ENCODE measurements at regions not wholly inside any gene's neighbourhood (a gene's known extent, or its start where the extent isn't known, plus 50 kb on each side); places are given as distances from the start of the nearest gene placed in this dataset.

DNA sequence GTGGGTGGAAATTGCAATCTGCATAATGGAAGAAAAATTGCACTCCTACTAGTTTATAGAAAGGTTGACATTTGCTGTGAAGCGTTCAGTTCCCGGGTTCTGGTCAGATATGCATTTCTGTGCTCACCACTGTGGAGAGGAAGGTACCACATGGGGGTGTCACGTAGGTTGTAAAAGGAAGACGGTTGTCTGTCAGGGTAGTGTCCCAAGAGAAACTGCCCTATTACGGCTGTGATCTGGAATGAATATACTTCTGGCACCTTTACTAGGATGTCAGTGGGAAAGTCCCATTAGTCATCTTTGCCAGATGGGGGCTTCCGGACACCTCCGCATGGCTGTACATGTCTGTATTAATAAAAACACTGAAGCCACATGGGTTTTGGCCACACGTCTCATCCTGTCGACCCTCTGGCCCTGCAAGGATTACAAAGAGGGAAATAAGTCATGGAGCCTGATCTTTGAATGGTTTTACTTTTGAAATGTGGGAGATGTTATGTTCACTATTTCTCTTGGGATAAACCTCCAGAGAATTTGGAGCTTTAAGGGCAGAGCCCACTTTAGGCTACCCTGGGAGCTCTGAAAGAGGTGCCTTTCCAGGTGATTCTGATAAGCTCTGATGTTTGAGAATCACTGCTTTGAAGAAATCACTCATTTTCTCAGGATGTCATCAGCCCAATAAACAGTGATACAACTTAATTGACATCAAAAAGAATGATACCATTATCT is 133.9 kb downstream of the AKAP11 start (continued):
- TF ChIP-seq FOS (IDR thresholded peaks at IDR 0.05; ENCODE audit: borderline replicate concordance, extremely low read depth, insufficient read length) (no peak), RAD51 (IDR thresholded peaks at IDR 0.05) (peak; percentile 61; the same call in 1 of the 2 replicates), SP1 (IDR thresholded peaks at IDR 0.05; ENCODE audit: low read depth, low read length) (peak; percentile 84), BMI1 (IDR thresholded peaks at IDR 0.05; ENCODE audit: borderline replicate concordance) (peak; percentile 43; the same call in 1 of the 2 replicates), ZNF274 (IDR thresholded peaks at IDR 0.05; ENCODE audit: insufficient read depth, insufficient read length) (no peak), MXI1 (IDR thresholded peaks at IDR 0.05; ENCODE audit: low read depth, low read length) (peak; percentile 83), CBFB (IDR thresholded peaks at IDR 0.05; ENCODE audit: low read depth) (peak; percentile 54), CEBPB (IDR thresholded peaks at IDR 0.05; ENCODE audit: borderline replicate concordance in 1 of 2, low read depth in 2 of 2, low read length in 2 of 2) (peak in 1 of 2 experiments; percentile 43; a peak in 2 of 4 replicates), RELA (IDR thresholded peaks at IDR 0.05; ENCODE audit: borderline replicate concordance, partially characterized antibody) (peak; percentile 100), NFIC (IDR thresholded peaks at IDR 0.05; ENCODE audit: low read depth, low read length) (peak; percentile 98), SMC3 (IDR thresholded peaks at IDR 0.05; ENCODE audit: borderline replicate concordance, low read length) (peak; percentile 36; the same call in 1 of the 2 replicates), YY1 (IDR thresholded peaks at IDR 0.05; ENCODE audit: low read depth, low read length) (peak; percentile 71; the same call in 1 of the 2 replicates)
- TF ChIP-seq, protein P1, sequence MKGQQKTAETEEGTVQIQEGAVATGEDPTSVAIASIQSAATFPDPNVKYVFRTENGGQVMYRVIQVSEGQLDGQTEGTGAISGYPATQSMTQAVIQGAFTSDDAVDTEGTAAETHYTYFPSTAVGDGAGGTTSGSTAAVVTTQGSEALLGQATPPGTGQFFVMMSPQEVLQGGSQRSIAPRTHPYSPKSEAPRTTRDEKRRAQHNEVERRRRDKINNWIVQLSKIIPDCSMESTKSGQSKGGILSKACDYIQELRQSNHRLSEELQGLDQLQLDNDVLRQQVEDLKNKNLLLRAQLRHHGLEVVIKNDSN (IDR thresholded peaks at IDR 0.05; ENCODE audit: borderline replicate concordance, extremely low read length, insufficient read depth, low read depth, low read length): no peak
- TF ChIP-seq, protein P2, sequence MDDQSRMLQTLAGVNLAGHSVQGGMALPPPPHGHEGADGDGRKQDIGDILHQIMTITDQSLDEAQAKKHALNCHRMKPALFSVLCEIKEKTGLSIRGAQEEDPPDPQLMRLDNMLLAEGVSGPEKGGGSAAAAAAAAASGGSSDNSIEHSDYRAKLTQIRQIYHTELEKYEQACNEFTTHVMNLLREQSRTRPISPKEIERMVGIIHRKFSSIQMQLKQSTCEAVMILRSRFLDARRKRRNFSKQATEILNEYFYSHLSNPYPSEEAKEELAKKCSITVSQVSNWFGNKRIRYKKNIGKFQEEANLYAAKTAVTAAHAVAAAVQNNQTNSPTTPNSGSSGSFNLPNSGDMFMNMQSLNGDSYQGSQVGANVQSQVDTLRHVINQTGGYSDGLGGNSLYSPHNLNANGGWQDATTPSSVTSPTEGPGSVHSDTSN (IDR thresholded peaks at IDR 0.05; ENCODE audit: insufficient replicate concordance, low read depth, low read length): peak; percentile 51
- TF ChIP-seq, protein P3, sequence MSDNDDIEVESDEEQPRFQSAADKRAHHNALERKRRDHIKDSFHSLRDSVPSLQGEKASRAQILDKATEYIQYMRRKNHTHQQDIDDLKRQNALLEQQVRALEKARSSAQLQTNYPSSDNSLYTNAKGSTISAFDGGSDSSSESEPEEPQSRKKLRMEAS (IDR thresholded peaks at IDR 0.05; ENCODE audit: low read depth, low read length): peak; percentile 47; the same call in 1 of the 2 replicates
- TF ChIP-seq, protein P4, sequence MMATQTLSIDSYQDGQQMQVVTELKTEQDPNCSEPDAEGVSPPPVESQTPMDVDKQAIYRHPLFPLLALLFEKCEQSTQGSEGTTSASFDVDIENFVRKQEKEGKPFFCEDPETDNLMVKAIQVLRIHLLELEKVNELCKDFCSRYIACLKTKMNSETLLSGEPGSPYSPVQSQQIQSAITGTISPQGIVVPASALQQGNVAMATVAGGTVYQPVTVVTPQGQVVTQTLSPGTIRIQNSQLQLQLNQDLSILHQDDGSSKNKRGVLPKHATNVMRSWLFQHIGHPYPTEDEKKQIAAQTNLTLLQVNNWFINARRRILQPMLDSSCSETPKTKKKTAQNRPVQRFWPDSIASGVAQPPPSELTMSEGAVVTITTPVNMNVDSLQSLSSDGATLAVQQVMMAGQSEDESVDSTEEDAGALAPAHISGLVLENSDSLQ (IDR thresholded peaks at IDR 0.05): peak; percentile 85
